ENCODE measurements at regions not wholly inside any gene's neighbourhood (a gene's known extent, or its start where the extent isn't known, plus 50 kb on each side); places are given as distances from the start of the nearest gene placed in this dataset.

GRCh38 chr7:116354546-116355423 lies 144.4 kb downstream of the TES start (continued):
- TF ChIP-seq ID3 (CRISPR knock-in tag; IDR thresholded peaks at IDR 0.05) = no peak
- TF ChIP-seq ID3 (tag; IDR thresholded peaks at IDR 0.05) = peak; percentile 48; the same call in 1 of the 2 replicates
- peak; percentile 61 for TF ChIP-seq TCF3 (CRISPR knock-in tag; IDR thresholded peaks at IDR 0.05)
- no peak for TF ChIP-seq TCF7 (IDR thresholded peaks at IDR 0.05; ENCODE audit: borderline replicate concordance)
- no peak for TF ChIP-seq TCF15 (CRISPR knock-in tag; IDR thresholded peaks at IDR 0.05)
- no peak for TF ChIP-seq DEAF1 (CRISPR knock-in tag; IDR thresholded peaks at IDR 0.05)
- TF ChIP-seq CC2D1A (IDR thresholded peaks at IDR 0.05) = no peak
- no peak for TF ChIP-seq ARID2 (IDR thresholded peaks at IDR 0.05)
- TF ChIP-seq ADNP (tag; IDR thresholded peaks at IDR 0.05) = peak; percentile 65; the same call in 1 of the 2 replicates
- TF ChIP-seq RBBP5 (IDR thresholded peaks at IDR 0.05; ENCODE audit: borderline replicate concordance, insufficient read depth, low read length, poor library complexity, severe bottlenecking) = no peak
- TF ChIP-seq SMARCB1 (IDR thresholded peaks at IDR 0.05; ENCODE audit: insufficient read length, low read depth) = no peak
- TF ChIP-seq NR2C1 (IDR thresholded peaks at IDR 0.05) = no peak
- TF ChIP-seq NR2C1 (tag; IDR thresholded peaks at IDR 0.05) = no peak
- TF ChIP-seq FOXA3 (CRISPR knock-in tag; conservative IDR thresholded peaks at IDR 0.05 in 1 of 2, IDR thresholded peaks at IDR 0.05 in 1 of 2) = peak; percentile 28 to 70; a peak in 2 of 4 replicates
- no peak for TF ChIP-seq THRB (CRISPR knock-in tag; conservative IDR thresholded peaks at IDR 0.05)
- TF ChIP-seq KDM2B (CRISPR knock-in tag; IDR thresholded peaks at IDR 0.05) = no peak
- peak; percentile 61; the same call in 1 of the 2 replicates for TF ChIP-seq SMARCA4 (IDR thresholded peaks at IDR 0.05)
- TF ChIP-seq ZNF717 (CRISPR knock-in tag; IDR thresholded peaks at IDR 0.05) = no peak

Measured in K562 (cell line).